NOMO-1 treated with DMSO at 0.1 percent for 48 hours (cell line): ENCODE measurements at regions not wholly inside any gene's neighbourhood (a gene's known extent, or its start where the extent isn't known, plus 50 kb on each side); places are given as distances from the start of the nearest gene placed in this dataset.
A peak's percentile ranks its signal among the peaks of the same experiment; 100 is the strongest.
"Not testable (repeated sequence)": the region's sequence is repeated elsewhere in the genome, so short reads cannot be mapped to it uniquely, and the experiment has no call there.

ENCODE experiments used
- DNase-seq: peaks from one replicate; lab custom pipeline; 2025; ENCODE audit not compliant: unreplicated experiment; lab: John Stamatoyannopoulos, UW

- DNase-seq = no peak
These were observed 1058.9 kb downstream of the UQCRFS1 start for GRCh38 chr19:28154077-28154476.

DNA sequence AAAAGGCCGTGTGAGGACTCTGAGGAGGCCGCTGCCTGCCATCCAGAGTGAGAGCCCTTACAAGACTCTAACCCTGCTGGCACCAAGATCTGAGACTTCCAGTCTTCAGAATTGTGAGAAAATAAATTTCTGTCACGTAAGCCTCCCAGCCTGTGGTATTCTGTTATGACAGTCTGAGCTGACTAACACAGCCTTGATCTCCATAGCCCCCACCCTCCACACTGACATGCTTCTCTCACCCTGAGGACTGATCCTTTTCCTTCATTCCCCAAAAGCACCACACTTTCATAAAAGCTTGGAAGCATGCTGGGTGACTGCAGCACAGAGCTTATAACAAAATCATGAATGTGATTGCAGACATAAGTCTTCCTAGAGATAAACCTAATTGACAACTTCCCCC, 1059.8 kb downstream of the UQCRFS1 start:
- no peak for DNase-seq

DNA sequence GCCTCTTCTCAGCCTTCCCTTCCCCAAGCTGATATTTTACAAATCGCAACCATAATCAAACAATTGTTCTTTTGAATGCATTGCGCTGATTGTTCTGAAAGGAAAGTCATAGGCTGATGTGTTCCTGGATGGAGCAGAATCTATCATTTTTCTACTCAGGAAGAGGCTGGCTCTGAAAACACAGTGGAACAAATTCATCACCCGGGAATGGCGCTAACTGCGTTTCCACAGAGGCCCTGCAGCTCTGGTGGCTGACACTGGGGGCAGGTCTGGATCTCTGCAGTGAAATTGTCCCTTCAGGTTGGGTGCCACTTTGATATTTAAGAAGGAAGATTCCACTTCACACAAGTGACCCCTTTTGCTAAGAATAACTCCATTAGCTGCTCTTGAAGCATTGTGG, 1060.8 kb downstream of the UQCRFS1 start:
- DNase-seq = no peak

DNA sequence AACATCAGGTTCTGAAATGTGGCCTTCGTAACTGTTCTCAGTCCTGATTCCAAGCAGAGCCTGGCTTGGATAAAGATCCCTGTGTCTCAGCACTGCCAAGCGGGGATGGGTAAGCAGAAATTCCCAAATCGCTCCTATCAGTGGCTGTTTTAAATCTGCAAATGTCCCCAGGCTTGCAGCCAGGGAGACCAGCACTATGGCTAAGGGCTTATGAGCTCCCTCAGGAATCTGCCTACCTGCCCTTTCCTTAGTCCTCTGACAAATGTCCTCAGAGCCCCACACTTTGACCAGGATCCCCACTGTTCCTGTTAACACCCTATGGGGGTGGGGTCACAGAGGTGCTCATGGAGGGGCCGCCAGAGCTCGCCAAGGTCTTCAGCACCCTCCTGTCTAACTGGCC, 1062.8 kb downstream of the UQCRFS1 start:
- no peak for DNase-seq

- DNase-seq = peak; percentile 17
These were observed 1064.4 kb downstream of the UQCRFS1 start for GRCh38 chr19:28148554-28148953.

- DNase-seq = no peak
These were observed 1070.7 kb downstream of the UQCRFS1 start for GRCh38 chr19:28142258-28142657.

DNA sequence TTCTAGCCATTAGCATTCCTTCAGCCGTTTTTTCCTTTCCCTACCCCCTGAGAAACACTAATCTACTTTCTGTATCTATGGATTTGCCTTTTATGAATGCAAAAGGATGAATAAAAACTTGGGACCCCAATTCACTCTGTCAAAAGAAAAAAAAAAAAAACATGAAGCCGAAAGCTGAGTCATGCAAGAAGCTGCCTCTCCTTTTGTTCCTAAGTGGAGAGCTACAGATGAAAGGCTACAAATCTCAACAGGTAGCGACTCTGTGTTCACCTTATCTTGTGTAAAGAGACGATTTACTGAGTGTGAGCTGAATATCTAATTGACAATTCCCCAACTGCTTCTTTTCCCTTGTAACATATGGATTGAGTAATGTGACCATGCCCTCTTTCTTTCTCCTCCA, 1072.8 kb downstream of the UQCRFS1 start:
- no peak for DNase-seq

- DNase-seq = no peak
These were observed 1075.2 kb downstream of the UQCRFS1 start for GRCh38 chr19:28137772-28138171.

- DNase-seq = no peak
These were observed 1076.2 kb downstream of the UQCRFS1 start for GRCh38 chr19:28136796-28137195.

GRCh38 chr19:28135825-28136224, 1077.1 kb downstream of the UQCRFS1 start:
- no peak for DNase-seq

GRCh38 chr19:28134311-28134710, 1078.6 kb downstream of the UQCRFS1 start:
- DNase-seq = no peak

- DNase-seq = not testable (repeated sequence)
These were observed 1082.1 kb downstream of the UQCRFS1 start for GRCh38 chr19:28130881-28131280.

- no peak for DNase-seq
These were observed 1082.9 kb downstream of the UQCRFS1 start for GRCh38 chr19:28130066-28130511.

GRCh38 chr19:28128341-28128740, 1084.6 kb downstream of the UQCRFS1 start:
- no peak for DNase-seq

GRCh38 chr19:28126135-28126898, 1086.6 kb downstream of the UQCRFS1 start:
- DNase-seq = no peak

DNA sequence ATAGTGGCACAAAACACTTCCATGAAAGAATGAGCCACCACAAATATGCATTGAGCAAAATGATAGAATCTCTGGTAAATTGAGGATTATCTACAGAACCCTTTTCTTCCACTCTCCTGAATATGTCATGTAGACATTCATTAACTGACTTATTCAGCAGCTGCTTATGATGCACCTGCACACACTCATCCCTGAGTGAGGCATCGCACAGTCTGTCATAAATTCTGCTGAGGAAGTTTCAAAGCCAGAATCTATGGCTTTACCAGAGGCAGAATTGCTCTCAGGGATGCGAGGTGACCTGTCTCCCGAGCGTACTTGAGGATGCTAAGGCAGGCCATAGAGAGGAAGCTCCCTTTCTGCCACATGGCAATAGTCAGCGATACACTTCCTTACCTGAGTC, 1090.2 kb downstream of the UQCRFS1 start:
- no peak for DNase-seq

DNA sequence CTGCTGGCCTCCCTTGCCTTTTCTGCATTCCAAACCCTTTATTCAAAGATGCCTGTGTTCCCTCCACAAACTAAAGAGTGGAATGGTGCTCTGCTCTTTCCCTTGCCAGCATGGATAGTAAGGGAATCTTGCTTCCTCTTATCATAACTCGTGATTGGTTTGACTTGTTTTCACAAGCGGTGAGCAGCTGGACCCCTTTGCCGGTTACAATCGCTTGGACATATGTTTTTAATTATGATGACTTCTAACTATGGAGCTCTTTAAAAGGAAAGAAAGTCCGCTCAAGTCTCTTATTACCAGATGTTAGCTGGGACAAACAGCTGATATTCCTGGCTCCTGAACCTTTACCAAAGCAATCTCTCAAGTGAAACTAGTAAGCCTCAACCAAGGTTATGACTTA, 1094.7 kb downstream of the UQCRFS1 start:
- DNase-seq = no peak

DNA sequence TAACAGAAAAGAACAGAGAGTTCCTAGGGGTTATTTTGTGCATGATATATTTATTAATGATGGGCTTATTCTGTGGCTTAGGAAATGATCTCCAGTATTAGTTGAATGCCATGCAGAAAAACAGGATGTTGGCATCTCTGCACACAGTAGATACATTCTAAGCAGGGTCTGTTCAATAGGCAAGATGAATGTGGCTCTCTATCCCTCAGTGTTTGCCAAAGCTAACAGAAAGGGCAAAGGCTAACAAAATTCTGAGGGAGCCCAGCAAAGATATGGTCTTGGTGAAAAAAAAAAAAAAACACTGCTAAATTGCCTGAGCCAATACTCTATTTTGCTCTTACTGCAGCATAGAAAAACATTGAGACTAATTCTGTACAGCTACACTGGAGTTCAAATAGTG, 1095.8 kb downstream of the UQCRFS1 start:
- no peak for DNase-seq

DNA sequence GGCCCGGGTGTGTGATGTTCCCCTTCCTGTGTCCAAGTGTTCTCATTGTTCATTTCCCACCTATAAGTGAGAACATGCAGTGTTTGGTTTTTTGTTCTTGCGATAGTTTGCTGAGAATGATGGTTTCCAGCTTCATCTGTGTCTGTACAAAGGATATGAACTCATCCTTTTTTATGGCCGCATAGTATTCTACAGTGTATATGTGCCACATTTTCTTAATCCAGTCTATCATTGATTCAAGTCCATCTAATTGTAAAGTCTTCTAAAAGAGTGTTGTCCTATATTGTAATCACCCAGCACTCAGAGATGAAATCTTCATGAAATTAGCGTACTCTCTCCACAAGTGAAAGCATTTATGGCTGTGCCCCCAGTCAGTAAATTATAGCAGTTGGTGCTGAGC, 1096.6 kb downstream of the UQCRFS1 start:
- not testable (repeated sequence) for DNase-seq

DNA sequence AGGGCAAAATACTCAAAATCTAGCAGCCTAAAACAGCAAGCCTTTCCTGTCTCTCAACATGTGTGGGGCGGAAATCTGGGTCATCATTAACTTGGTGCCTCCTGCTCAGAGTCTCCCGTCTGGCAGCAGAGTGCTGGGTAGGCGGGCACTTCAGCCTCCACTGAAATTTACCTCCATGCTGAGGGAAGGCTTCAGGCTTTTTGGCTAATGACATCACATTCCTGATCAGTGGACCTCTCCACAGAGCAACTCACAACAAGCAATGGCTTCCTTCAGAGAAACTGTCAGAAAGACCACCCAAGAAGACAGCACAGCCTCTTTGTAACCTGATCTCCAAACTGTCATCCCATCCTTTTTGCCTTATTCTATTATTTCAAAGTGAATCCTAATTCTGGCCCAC, 1109.0 kb downstream of the UQCRFS1 start:
- no peak for DNase-seq

DNA sequence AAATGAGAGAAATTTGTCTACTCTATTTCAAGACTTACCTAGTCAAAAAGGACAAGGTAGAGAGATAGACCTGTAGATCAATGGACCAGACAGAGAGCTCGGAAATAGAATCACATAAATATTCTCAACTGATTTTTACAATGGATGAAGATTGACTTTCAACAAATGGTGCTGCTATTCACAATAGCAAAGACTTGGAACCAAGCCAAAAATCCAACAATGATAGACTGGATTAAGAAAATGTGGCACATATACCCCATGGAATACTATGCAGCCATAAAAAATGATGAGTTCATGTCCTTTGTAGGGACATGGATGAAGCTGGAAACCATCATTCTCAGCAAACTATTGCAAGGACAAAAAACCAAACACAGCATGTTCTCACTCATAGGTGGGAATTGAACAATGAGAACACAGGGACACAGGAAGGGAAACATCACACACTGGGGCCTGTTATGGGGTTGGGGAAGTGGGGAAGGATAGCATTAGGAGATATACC, 1128.2 kb downstream of the UQCRFS1 start:
- not testable (repeated sequence) for DNase-seq

DNA sequence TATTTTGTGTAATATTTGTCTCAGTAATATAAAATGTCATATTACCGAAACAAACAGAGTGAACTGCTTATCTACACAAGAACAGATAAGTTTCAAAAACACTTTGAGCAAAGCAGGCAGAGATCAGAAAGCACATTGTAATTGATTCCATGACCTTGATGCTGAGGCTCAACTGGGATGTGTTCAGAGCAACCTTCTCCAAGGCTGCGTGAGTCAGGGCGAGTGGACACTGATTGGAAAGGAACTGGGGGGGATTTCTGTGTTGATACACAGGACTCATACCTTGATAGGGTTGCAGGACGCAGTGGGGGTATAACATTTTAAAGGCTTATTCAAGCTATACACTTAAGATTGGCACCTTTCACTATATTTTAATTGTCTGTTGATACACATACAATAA, 1136.3 kb downstream of the UQCRFS1 start:
- DNase-seq = no peak

GRCh38 chr19:28075229-28075628, 1137.7 kb downstream of the UQCRFS1 start:
- no peak for DNase-seq
